ENCODE measurements at regions not wholly inside any gene's neighbourhood (a gene's known extent, or its start where the extent isn't known, plus 50 kb on each side); places are given as distances from the start of the nearest gene placed in this dataset.
"Not testable (repeated sequence)": the region's sequence is repeated elsewhere in the genome, so short reads cannot be mapped to it uniquely, and the experiment has no call there.

DNA sequence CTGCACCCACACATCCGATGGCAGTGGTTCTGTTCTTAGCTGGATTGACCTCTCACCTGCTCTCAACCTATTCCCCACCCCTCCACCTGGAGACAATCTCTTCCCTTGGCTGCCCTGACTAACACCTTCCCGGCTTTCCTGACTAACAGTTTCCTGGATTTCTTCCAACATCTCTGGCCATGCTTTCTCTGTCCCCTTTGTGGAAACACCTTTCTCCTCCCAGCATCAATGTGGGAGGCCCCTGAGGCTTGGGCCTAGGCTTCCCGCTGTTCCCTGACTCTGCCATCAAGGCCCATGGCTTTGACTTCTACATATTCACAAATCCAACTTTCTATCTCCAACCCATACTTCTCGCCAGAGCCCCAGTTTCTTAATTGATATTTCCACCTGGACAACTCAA lies 142.8 kb upstream of the ATP2B2 start:
- DNase-seq, result no peak
- Mint-ChIP-seq H3K4me3 (no peak overlapping the region), H3K4me1 (ENCODE audit: low read depth) (no peaks in the 10 kb centered on the region), H3K36me3 (ENCODE audit: insufficient read depth) (no peaks in the 10 kb centered on the region), H3K9me3 (no peaks in the 10 kb centered on the region), H3K27me3 (ENCODE audit: low read depth) (peaks cover 2% of the 10 kb centered on the region)
- ATAC-seq, result no peak

DNA sequence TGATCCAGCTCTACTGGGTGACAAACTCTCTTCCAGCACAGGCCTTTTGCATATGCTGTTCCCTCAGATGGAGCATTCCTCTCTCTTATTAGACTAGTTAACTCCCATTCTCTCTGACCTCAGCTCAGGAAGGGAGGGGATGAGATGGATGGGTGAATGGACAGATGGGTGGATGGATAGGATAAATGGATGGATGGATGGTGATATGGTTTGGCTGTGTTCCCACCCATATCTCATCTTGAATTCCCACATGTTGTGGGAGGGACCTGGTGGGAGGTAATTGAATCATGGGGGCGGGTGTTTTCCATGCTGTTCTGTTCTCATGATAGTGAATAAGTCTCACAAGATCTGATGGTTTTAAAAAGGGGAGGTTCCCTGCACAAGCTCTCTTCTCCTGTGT lies 144.1 kb upstream of the ATP2B2 start:
- H3K4me1 Mint-ChIP-seq (ENCODE audit: low read depth); H3K27me3 Mint-ChIP-seq (ENCODE audit: low read depth); ATAC-seq; H3K4me3 Mint-ChIP-seq; DNase-seq; H3K9me3 Mint-ChIP-seq; H3K36me3 Mint-ChIP-seq (ENCODE audit: insufficient read depth): not testable (repeated sequence)

DNA sequence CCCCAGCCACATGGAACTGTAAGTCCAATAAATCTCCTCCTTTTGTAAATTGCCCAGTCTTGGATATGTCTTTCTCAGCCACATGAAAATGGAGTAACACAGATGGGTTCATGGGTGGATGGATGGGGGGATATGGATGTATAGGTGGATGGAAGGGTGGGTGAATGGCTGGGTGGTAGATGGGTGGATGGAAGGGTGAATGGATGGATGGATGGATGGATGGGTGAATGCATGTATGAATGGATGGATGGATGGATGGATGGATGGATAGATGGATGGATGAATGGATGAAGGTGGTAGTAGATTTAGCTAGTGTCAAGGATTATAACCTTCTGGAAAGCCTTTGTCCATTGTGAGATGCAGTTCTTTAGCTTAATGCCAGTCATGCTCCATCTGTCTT lies 146.1 kb upstream of the ATP2B2 start:
- H3K36me3 Mint-ChIP-seq (ENCODE audit: insufficient read depth), result no peaks in the 10 kb centered on the region
- H3K4me1 Mint-ChIP-seq (ENCODE audit: low read depth), result no peaks in the 10 kb centered on the region
- peaks cover 16% of the 10 kb centered on the region for H3K27me3 Mint-ChIP-seq (ENCODE audit: low read depth)
- no peak for ATAC-seq
- H3K9me3 Mint-ChIP-seq, result no peaks in the 10 kb centered on the region
- H3K4me3 Mint-ChIP-seq, result no peak overlapping the region
- DNase-seq, result no peak

DNA sequence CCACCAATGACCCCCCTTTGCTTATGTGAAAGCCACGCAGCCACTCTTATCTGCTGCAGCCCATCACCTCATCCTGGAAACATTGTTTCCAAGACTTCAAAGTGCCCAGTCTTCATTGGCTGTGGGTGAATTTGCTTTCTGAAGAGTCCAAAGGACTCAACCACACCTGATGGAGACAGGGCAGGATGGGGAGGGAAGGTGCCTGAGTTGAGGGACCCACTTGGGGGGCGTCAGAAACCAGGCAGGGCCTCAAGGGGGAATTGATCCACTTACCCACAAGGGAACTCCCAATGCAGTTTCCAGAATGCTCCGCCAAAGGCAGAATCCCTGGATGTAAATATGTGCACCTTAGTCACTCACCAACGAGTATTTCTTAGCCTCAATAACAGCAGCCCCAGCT lies 147.9 kb upstream of the ATP2B2 start:
- Mint-ChIP-seq H3K36me3 (ENCODE audit: insufficient read depth) (no peaks in the 10 kb centered on the region), H3K4me3 (no peak overlapping the region), H3K9me3 (no peaks in the 10 kb centered on the region), H3K27me3 (ENCODE audit: low read depth) (peaks cover 28% of the 10 kb centered on the region), H3K4me1 (ENCODE audit: low read depth) (no peaks in the 10 kb centered on the region)
- DNase-seq, result no peak
- no peak for ATAC-seq

DNA sequence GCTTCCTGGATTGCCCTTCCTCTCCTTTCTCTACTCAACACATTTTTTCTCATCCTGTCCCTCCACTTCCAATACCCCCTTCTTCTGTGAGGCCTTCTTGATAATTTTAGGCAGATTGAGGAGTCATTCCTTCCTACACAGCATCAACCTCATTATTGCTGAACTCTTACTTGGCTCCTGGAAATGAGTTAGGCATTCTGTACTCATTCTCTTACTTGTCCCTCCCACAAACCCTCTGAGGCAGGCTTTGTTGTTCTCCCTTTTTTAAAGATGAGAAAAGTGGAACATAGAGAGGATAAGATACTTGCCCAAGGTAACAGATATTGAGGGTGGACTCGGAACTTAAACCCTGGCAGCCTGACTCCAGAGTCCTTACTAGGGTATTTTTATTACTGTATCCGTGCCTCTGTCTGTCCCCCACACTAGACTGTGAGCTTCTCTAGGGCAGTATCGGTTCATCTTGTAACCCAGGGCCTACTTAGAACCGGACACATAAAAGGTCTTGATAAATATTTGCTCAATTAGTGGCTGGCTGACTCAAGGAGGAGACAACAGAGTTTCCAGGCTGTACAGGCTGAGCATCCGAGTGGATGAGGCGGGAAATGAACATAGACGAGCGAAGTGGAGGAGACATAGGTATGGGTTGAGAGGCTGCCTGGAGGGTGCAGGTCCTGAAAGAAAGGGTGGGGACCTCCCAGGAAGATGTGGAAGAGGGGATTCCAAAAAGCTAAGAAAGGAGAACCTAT lies 148.7 kb upstream of the ATP2B2 start:
- ATAC-seq (no peak), DNase-seq (no peak)
- peaks cover 29% of the 10 kb centered on the region for H3K27me3 Mint-ChIP-seq (ENCODE audit: low read depth)
- H3K36me3 Mint-ChIP-seq (ENCODE audit: insufficient read depth), result no peaks in the 10 kb centered on the region
- H3K4me1 Mint-ChIP-seq (ENCODE audit: low read depth), result no peaks in the 10 kb centered on the region
- no peaks in the 10 kb centered on the region for H3K9me3 Mint-ChIP-seq
- no peak overlapping the region for H3K4me3 Mint-ChIP-seq

DNA sequence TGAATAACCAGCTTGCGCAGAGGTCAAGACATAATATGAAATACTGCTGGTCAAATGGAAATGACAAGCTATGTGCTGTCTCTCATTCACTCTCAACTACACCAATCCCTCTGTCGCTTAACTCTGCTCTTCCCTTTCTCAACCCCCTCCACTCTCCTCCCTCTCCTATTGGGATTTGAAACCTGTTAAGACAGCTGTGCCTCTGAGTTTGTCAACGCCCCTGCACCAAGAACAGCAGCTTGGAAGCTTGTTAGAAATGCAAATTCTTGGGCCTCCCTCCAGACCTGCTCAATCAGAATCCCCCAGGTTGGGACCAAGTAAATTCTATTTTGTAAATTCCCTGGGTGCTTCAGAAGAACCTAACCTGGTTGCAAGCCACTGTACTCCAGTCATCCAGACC lies 149.7 kb upstream of the ATP2B2 start:
- H3K27me3 Mint-ChIP-seq (ENCODE audit: low read depth), result peaks cover 33% of the 10 kb centered on the region
- H3K36me3 Mint-ChIP-seq (ENCODE audit: insufficient read depth), result no peaks in the 10 kb centered on the region
- H3K9me3 Mint-ChIP-seq, result no peaks in the 10 kb centered on the region
- H3K4me1 Mint-ChIP-seq (ENCODE audit: low read depth), result no peaks in the 10 kb centered on the region
- DNase-seq (no peak), ATAC-seq (no peak)
- no peak overlapping the region for H3K4me3 Mint-ChIP-seq

DNA sequence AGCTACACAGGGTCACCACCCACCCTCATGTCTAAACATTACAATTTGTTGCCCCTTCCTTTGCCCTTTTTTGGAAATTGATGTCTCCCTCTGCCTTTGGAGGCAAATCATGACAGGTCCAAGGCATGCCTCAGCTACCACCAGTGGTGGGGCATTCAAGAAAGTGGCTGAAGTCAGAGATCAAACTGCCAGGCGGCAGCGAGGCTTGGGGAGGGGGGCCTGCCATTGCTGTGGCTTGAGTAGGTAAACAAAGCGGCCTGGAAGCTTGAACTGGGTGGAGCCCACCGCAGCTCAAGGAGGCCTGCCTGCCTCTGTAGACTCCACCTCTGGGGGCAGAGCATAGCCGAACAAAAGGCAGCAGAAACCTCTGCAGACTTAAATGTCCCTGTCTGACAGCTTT lies 152.0 kb upstream of the ATP2B2 start:
- H3K9me3 Mint-ChIP-seq; H3K4me1 Mint-ChIP-seq (ENCODE audit: low read depth); ATAC-seq; DNase-seq; H3K36me3 Mint-ChIP-seq (ENCODE audit: insufficient read depth); H3K4me3 Mint-ChIP-seq: not testable (repeated sequence)
- H3K27me3 Mint-ChIP-seq (ENCODE audit: low read depth), result peaks cover 36% of the 10 kb centered on the region

DNA sequence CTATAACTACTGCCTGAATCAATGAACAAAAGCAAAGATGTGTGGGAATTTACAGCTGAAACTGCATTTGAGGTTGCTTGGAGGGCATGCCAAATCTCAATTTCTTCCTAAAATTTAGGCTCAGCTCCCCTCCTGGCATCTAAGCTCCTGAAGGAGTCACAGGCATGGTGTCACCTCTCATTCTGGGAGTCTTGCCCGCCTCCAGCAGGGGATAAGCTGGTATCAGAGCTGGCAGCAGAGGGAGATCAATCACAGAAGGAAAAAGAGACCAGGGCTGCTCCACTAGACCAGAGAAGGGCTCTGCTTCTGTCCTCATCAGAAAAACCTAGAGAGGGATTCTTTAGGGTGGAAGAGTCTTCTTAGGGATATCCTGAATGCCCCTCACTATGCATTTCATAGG lies 150.4 kb upstream of the SLC6A11 start:
- Mint-ChIP-seq H3K4me3 (no peak overlapping the region), H3K36me3 (ENCODE audit: insufficient read depth) (no peaks in the 10 kb centered on the region), H3K27me3 (ENCODE audit: low read depth) (peaks cover 29% of the 10 kb centered on the region), H3K9me3 (no peaks in the 10 kb centered on the region), H3K4me1 (ENCODE audit: low read depth) (peaks cover 3% of the 10 kb centered on the region)
- ATAC-seq (no peak), DNase-seq (no peak)

DNA sequence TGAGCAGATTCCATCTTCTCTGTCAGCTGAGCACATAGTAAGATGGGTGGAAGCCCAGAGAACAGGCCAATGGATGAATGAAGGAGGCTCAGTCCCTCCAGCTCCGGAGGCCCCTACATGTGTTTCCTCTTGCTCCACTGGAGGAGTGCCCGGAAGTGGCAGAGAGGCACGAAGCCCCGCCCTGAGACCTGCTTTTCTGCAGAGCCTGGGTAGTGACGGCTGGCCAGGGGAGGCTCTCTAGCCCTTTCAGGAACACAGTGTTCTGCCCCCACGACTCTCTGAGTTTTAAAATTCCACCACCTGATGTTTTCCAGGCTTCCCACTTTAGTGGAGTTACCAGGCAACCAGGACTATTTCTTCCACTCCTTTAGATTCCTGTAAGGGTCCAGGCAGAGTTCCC lies 149.4 kb upstream of the SLC6A11 start:
- DNase-seq (no peak), ATAC-seq (no peak)
- H3K27me3 Mint-ChIP-seq (ENCODE audit: low read depth), result peaks cover 26% of the 10 kb centered on the region
- H3K9me3 Mint-ChIP-seq, result no peaks in the 10 kb centered on the region
- no peaks in the 10 kb centered on the region for H3K36me3 Mint-ChIP-seq (ENCODE audit: insufficient read depth)
- no peak overlapping the region for H3K4me3 Mint-ChIP-seq
- peaks cover 3% of the 10 kb centered on the region for H3K4me1 Mint-ChIP-seq (ENCODE audit: low read depth)

DNA sequence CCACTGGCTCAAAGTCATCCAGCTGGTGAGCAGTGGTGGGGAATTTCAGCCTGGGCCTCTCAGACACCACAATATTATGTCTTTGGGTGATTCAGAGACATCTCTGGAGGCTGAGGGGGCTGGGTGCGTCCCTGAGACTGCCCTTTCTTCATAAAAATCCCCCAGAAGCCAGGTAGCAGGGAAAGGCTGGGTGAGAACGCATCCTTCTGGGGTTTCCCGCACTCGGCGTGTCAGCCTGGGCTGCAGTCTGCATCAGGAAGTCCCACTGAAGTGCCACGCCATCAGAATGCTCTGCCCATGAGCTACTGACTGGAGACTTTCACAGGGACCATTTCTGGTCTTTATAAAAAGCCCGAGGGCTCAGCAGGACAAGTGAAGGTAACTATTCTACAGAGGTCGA lies 148.8 kb upstream of the SLC6A11 start:
- no peak for ATAC-seq
- Mint-ChIP-seq H3K4me1 (ENCODE audit: low read depth) (peaks cover 3% of the 10 kb centered on the region), H3K36me3 (ENCODE audit: insufficient read depth) (no peaks in the 10 kb centered on the region), H3K27me3 (ENCODE audit: low read depth) (peaks cover 26% of the 10 kb centered on the region), H3K9me3 (no peaks in the 10 kb centered on the region), H3K4me3 (no peak overlapping the region)
- DNase-seq, result no peak

DNA sequence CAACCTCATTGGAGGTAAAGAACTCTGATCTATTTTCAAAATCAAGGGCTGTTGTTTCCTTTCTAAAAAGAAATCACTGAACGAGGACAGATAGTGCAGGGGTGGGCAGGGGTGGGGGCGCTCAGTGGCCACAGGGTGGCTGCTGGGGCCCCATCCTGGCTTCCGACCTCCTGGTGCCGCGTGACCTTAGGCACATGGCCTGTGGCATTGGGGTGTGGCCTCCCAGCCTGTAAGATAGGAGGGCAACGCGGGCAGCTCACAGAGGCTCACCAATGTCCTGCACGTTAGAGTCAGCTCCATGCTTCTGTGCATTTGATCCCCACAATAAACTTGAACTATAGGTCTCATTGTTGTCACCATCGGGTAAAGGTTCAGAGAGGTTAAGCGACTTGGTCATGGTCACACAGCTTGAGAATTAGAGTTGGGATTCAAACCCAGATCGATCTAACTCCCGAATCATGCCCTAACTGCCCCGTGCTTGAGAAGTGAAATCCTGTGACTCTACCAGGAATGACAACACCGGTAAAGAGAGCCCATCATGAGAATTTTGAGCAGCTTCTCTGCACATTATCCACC lies 148.0 kb upstream of the SLC6A11 start:
- DNase-seq (no peak), ATAC-seq (no peak)
- Mint-ChIP-seq H3K4me3 (no peak overlapping the region), H3K4me1 (ENCODE audit: low read depth) (peaks cover 3% of the 10 kb centered on the region), H3K27me3 (ENCODE audit: low read depth) (peaks cover 24% of the 10 kb centered on the region), H3K9me3 (no peaks in the 10 kb centered on the region), H3K36me3 (ENCODE audit: insufficient read depth) (no peaks in the 10 kb centered on the region)

DNA sequence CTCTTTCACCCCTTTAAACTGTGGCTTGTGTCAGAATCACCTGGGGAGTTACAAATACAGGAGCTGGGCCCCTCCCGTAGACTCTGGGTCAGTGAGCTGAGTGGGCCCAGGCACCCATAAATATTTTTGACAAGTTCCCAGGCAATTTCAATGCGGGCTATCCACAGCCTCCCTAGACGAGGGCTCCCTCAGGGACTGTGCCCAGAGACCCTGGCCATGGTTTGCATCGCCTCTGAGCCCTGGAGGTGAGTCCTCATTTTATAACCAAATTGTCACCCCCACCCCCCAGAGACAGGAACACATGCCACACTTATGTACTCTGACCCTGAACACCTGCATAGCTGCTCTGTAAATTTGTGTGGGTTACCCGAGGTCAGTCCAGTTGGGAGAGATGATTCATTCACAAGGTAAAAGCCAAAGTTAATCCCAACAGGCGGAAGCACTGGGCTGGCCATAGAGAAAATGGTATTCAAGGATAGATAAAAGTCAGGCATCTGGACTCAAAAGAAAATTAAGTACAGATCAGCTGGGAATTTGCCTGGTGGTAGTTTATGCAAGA lies 146.5 kb upstream of the SLC6A11 start:
- Mint-ChIP-seq H3K36me3 (ENCODE audit: insufficient read depth) (no peaks in the 10 kb centered on the region), H3K27me3 (ENCODE audit: low read depth) (peaks cover 20% of the 10 kb centered on the region), H3K4me3 (no peak overlapping the region), H3K4me1 (ENCODE audit: low read depth) (peaks cover 6% of the 10 kb centered on the region), H3K9me3 (no peaks in the 10 kb centered on the region)
- DNase-seq, result no peak
- no peak for ATAC-seq

DNA sequence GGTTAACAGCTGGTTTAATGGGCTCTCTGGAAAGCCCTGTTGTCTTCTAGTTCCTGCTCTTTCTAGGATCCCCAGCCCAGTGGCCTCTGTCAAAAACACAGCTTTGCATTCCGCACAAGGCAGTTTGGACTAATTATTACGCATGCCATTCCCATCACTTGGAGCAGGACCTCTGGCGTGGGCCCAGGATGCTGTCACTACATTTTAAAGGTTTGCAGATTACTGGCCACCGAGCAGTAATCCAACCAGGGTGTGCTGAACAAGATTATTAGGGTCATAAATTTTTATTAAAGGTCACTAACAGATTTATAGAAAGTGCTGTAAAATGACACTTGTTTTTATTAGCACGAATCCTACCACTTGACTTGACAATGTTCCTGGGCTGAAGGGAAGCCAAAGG lies 143.6 kb upstream of the SLC6A11 start:
- H3K4me1 Mint-ChIP-seq (ENCODE audit: low read depth), result peaks cover 3% of the 10 kb centered on the region
- no peak overlapping the region for H3K4me3 Mint-ChIP-seq
- peaks cover 12% of the 10 kb centered on the region for H3K27me3 Mint-ChIP-seq (ENCODE audit: low read depth)
- DNase-seq (no peak), ATAC-seq (no peak)
- no peaks in the 10 kb centered on the region for H3K36me3 Mint-ChIP-seq (ENCODE audit: insufficient read depth)
- H3K9me3 Mint-ChIP-seq, result no peaks in the 10 kb centered on the region

DNA sequence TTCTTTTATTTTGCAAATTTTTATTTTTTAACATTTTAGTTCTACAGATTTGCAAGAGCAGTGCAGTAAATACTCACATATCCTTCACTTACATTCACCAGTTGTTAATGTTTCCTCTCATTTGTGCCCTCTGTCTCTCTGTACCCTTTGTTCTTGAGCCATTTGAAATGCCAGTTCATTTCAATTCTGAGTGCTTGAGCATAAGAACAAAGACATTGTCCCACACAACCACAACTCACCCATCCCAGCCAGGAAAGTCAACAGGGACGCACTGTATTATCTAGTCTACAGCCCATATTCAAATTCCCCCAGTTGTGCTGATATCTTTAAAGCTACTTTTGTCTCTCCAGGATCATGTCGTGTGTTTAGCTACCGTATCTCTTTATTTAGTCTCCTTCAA lies 141.4 kb upstream of the SLC6A11 start:
- no peak for ATAC-seq
- H3K27me3 Mint-ChIP-seq (ENCODE audit: low read depth), result peaks cover 9% of the 10 kb centered on the region
- H3K4me1 Mint-ChIP-seq (ENCODE audit: low read depth), result peaks cover 3% of the 10 kb centered on the region
- no peaks in the 10 kb centered on the region for H3K36me3 Mint-ChIP-seq (ENCODE audit: insufficient read depth)
- DNase-seq, result no peak
- H3K4me3 Mint-ChIP-seq, result no peak overlapping the region
- no peaks in the 10 kb centered on the region for H3K9me3 Mint-ChIP-seq

DNA sequence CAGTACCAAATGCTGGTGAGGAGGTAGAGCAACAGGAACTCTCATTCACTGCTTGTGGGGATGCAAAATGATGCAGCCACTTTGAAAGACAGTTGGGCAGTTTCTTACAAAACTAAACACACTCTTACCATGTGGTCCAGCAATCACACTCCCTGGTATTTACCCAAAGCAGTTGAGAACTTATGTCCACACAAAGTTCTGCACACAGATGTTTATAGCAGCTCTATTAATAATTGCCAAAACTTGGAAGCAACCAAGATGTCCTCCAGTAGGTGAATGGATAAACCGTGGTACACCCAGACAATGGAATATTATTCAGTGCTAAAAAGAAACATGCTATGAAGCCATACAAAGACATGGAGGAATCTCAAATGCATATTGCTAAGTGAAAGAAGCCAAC lies 139.1 kb upstream of the SLC6A11 start:
- no peaks in the 10 kb centered on the region for H3K9me3 Mint-ChIP-seq
- ATAC-seq, result no peak
- H3K27me3 Mint-ChIP-seq (ENCODE audit: low read depth), result peaks cover 9% of the 10 kb centered on the region
- no peak overlapping the region for H3K4me3 Mint-ChIP-seq
- no peak for DNase-seq
- H3K36me3 Mint-ChIP-seq (ENCODE audit: insufficient read depth), result no peaks in the 10 kb centered on the region
- H3K4me1 Mint-ChIP-seq (ENCODE audit: low read depth), result peaks cover 3% of the 10 kb centered on the region

Measured in activated T-cell treated with anti-CD3 and anti-CD28 coated beads, Interleukin-2, amount 50 U/mL, for 4 hours (primary cell).